SU-DHL-6 (cell line): ENCODE measurements at regions not wholly inside any gene's neighbourhood (a gene's known extent, or its start where the extent isn't known, plus 50 kb on each side); places are given as distances from the start of the nearest gene placed in this dataset.

Experiments
- H2AFZ ChIP-seq: fragments of 200-600 bp; sonication (generic); 2 replicates; pipeline ENCODE4 v1.6.1; 2014; ENCODE audit warnings: low read depth, mild to moderate bottlenecking, moderate library complexity, mixed read lengths, antibody characterized with exemption, low read length; ENCODE audit not compliant: severe bottlenecking
- H3F3A ChIP-seq: fragments of 200-600 bp; shearing (Covaris generic); 2 replicates; pipeline ENCODE4 v1.6.0; 2016; ENCODE audit warnings: antibody characterized with exemption, mild to moderate bottlenecking; ENCODE audit not compliant: insufficient read depth
- H3K27ac ChIP-seq: fragments of 200-600 bp; sonication (generic); 2 replicates; pipeline ENCODE4 v1.5.1; 2016; ENCODE audit warnings: low read depth, mild to moderate bottlenecking, low read length, moderate library complexity, mixed read lengths
- H3K27me3 ChIP-seq: fragments of 200-600 bp; sonication (generic), shearing (Covaris generic); 2 replicates; pipeline ENCODE4 v1.6.0; 2014; ENCODE audit warnings: mild to moderate bottlenecking, low read length
- H3K36me3 ChIP-seq: fragments of 200-600 bp; sonication (generic); 2 replicates; pipeline ENCODE4 v1.6.1; 2014; ENCODE audit warnings: mild to moderate bottlenecking, low read length, mixed read lengths
- H3K4me2 ChIP-seq: fragments of 300-600, 200-600 bp; shearing (Covaris generic), sonication (generic); 2 replicates; pipeline ENCODE4 v1.6.0; 2014; ENCODE audit warnings: low read length, low read depth, mild to moderate bottlenecking; ENCODE audit not compliant: poor library complexity, severe bottlenecking
- H3K4me3 ChIP-seq: fragments of 200-600 bp; sonication (generic); 2 replicates; pipeline ENCODE4 v1.5.1; 2014; ENCODE audit warnings: antibody characterized with exemption, low read length, mild to moderate bottlenecking, mixed read lengths; ENCODE audit not compliant: insufficient read depth, poor library complexity, severe bottlenecking
- H3K79me2 ChIP-seq: fragments of 200-600 bp; sonication (generic); 2 replicates; pipeline ENCODE4 v1.6.1; 2014; ENCODE audit warnings: mild to moderate bottlenecking, low read length, moderate library complexity; ENCODE audit not compliant: insufficient read depth
- H3K9ac ChIP-seq: fragments of 200-600 bp; sonication (generic); 2 replicates; pipeline ENCODE4 v1.7.0; 2014; ENCODE audit warnings: mild to moderate bottlenecking, low read length
- H3K9me2 ChIP-seq: fragments of 200-600 bp; sonication (generic); replicated peaks from 2 replicates; pipeline ENCODE4 v1.6.1; 2014; ENCODE audit warnings: low read length; ENCODE audit not compliant: insufficient read depth
- H3K9me3 ChIP-seq: fragments of 200-600 bp; sonication (generic); 2 replicates; pipeline ENCODE4 v1.6.1; 2014; ENCODE audit warnings: low read length, mixed read lengths; ENCODE audit not compliant: insufficient read depth
- H4K20me1 ChIP-seq: fragments of 200-600 bp; sonication (generic); 2 replicates; pipeline ENCODE4 v1.6.1; 2014; ENCODE audit warnings: low read depth, mild to moderate bottlenecking, antibody characterized with exemption, low read length, moderate library complexity, mixed read lengths
- CTCF ChIP-seq: fragments of 200-600 bp; sonication (generic); IDR thresholded peaks from one replicate; pipeline ENCODE4 v1.5.1; 2017; ENCODE audit warnings: antibody characterized with exemption, mild to moderate bottlenecking, low read length, moderate library complexity; ENCODE audit not compliant: insufficient read depth, poor library complexity, severe bottlenecking
- EZH2phosphoT487 ChIP-seq: fragments of 200-600 bp; sonication (generic), shearing (Covaris generic); conservative IDR thresholded peaks from 2 replicates; pipeline ENCODE4 v1.6.1; 2018; ENCODE audit warnings: mild to moderate bottlenecking, antibody characterized with exemption, low read length, moderate library complexity, mixed read lengths

GRCh38 chr4:14566518-14566917 is 435.8 kb upstream of the CPEB2 start:
- Histone ChIP-seq H4K20me1 (no peaks in the 10 kb centered on the region), H3K9ac (no peak overlapping the region), H2AFZ (no peak overlapping the region), H3K9me3 (no peaks in the 10 kb centered on the region), H3F3A (no peaks in the 10 kb centered on the region), H3K36me3 (no peaks in the 10 kb centered on the region), H3K4me2 (no peak overlapping the region), H3K9me2 (no peaks in the 10 kb centered on the region), H3K27me3 (no peaks in the 10 kb centered on the region), H3K4me3 (no peak overlapping the region), H3K79me2 (no peaks in the 10 kb centered on the region), H3K27ac (no peak overlapping the region)
- no peak for TF ChIP-seq EZH2phosphoT487
- TF ChIP-seq CTCF: no peak

- H3K36me3 ChIP-seq: no peaks in the 10 kb centered on the region
- no peaks in the 10 kb centered on the region for H3K9me3 ChIP-seq
- no peak overlapping the region for H3K27ac ChIP-seq
- no peaks in the 10 kb centered on the region for H3K79me2 ChIP-seq
- no peaks in the 10 kb centered on the region for H4K20me1 ChIP-seq
- H3K27me3 ChIP-seq: no peaks in the 10 kb centered on the region
- H3K4me3 ChIP-seq: no peak overlapping the region
- no peak for TF ChIP-seq EZH2phosphoT487
- TF ChIP-seq CTCF: no peak
- no peaks in the 10 kb centered on the region for H3K9me2 ChIP-seq
- H2AFZ ChIP-seq: no peak overlapping the region
- no peak overlapping the region for H3K9ac ChIP-seq
- no peaks in the 10 kb centered on the region for H3F3A ChIP-seq
- H3K4me2 ChIP-seq: no peak overlapping the region
These were observed 433.9 kb upstream of the CPEB2 start for GRCh38 chr4:14568351-14568750.

GRCh38 chr4:14575289-14575688 is 427.0 kb upstream of the CPEB2 start:
- Histone ChIP-seq H4K20me1 (no peaks in the 10 kb centered on the region), H3K27me3 (no peaks in the 10 kb centered on the region), H2AFZ (no peak overlapping the region), H3K36me3 (no peaks in the 10 kb centered on the region), H3K4me3 (no peak overlapping the region), H3K9ac (no peak overlapping the region), H3K27ac (no peak overlapping the region), H3K4me2 (no peak overlapping the region), H3K9me3 (0 out of 2 replicates have a peak, but pooled peaks cover 5% of the 10 kb centered on the region), H3K9me2 (no peaks in the 10 kb centered on the region), H3F3A (no peaks in the 10 kb centered on the region), H3K79me2 (no peaks in the 10 kb centered on the region)
- TF ChIP-seq CTCF (no peak), EZH2phosphoT487 (no peak)
